HepG2 (cell line): ENCODE measurements at regions not wholly inside any gene's neighbourhood (a gene's known extent, or its start where the extent isn't known, plus 50 kb on each side); places are given as distances from the start of the nearest gene placed in this dataset.

Source experiments
- ATAC-seq: fragments of 200-7000 bp; cut with Tn5 transposase; 3 replicates; pipeline ENCODE4 v1.9.1; 2020; ENCODE audit warnings: mild to moderate bottlenecking, moderate library complexity
- BruUV-seq: library from RNA; stranded (reverse); fragments of 400-500 nt; replicated peaks from 2 replicates; lab custom pipeline; 2021; lab: Mats Ljungman, UMichigan
- CTCF ChIA-PET: fragments of 300-600 bp; formaldehyde crosslinking; extraction: SDS; loops from one replicate; lab custom pipeline; 2021; ENCODE audit warnings: low total read pairs, inconsistent platforms, low intra/inter-chr PET ratio; lab: Yijun Ruan, JAX
- POLR2A ChIA-PET: fragments of 350-600 bp; sonication (Branson Sonifier 250); formaldehyde crosslinking; loops from one replicate; lab custom pipeline; 2020; ENCODE audit warnings: antibody characterized with exemption, inconsistent platforms; lab: Yijun Ruan, JAX
- DNase-seq: peaks from one replicate; pipeline ENCODE4 v3.0.0-alpha.2; 2015; ENCODE audit warnings: low spot score
- FAIRE-seq: peaks from 3 replicates; lab custom pipeline; 2011; peaks lifted over from hg19 to GRCh38; lab: Jason Lieb, UNC
- H2AFZ ChIP-seq: one replicate; pipeline ENCODE4 v1.6.1; 2011; ENCODE audit warnings: low read length, inconsistent platforms
- H3K27ac ChIP-seq: fragments of 300-600 bp; 3 replicates; pipeline ENCODE4 v1.8.0; 2011; ENCODE audit warnings: mixed run types, mild to moderate bottlenecking, mixed read lengths, low read length, inconsistent platforms; ENCODE audit not compliant: insufficient read depth; ENCODE audit errors: extremely low read length
- H3K27me3 ChIP-seq, 2 experiments: fragments of 200-600 bp in 1 of 2; 2 replicates in 1 of 2; 3 replicates in 1 of 2; pipeline versions ENCODE4 v1.6.0 to v1.8.0; 2011; ENCODE audit warnings: low read length in 2 of 2, mild to moderate bottlenecking in 2 of 2, moderate library complexity in 2 of 2, inconsistent platforms in 1 of 2; ENCODE audit not compliant: insufficient read depth in 2 of 2, control insufficient read depth in 1 of 2
- H3K36me3 ChIP-seq, 2 experiments: fragments of 200-600 bp in 1 of 2; replicated peaks in 1 of 2; 2 replicates in 1 of 2; 3 replicates in 1 of 2; pipeline versions ENCODE4 v1.5.1 to v1.8.0; 2011; ENCODE audit warnings: low read length in 2 of 2, inconsistent platforms in 1 of 2; ENCODE audit not compliant: insufficient read depth in 2 of 2, control insufficient read depth in 1 of 2
- H3K4me1 ChIP-seq: 2 replicates; pipeline ENCODE4 v1.5.1; 2012; ENCODE audit warnings: low read length, inconsistent platforms; ENCODE audit not compliant: insufficient read depth
- H3K4me2 ChIP-seq: 2 replicates; pipeline ENCODE4 v1.6.0; 2011; ENCODE audit warnings: low read depth, low read length, inconsistent platforms
- H3K4me3 ChIP-seq, 3 experiments: fragments of 200-600 bp in 1 of 3; sonication (generic), shearing (Covaris generic) in 1 of 3; replicated peaks in 1 of 3; 2 replicates each; pipeline ENCODE4 v1.5.1; 2011 to 2016; ENCODE audit warnings: low read length in 3 of 3, inconsistent platforms in 2 of 3, low read depth in 2 of 3, mild to moderate bottlenecking in 2 of 3, control low read depth in 1 of 3, mixed read lengths in 1 of 3; ENCODE audit not compliant: insufficient read depth in 1 of 3
- H3K79me2 ChIP-seq: one replicate; pipeline ENCODE4 v1.6.1; 2011; ENCODE audit warnings: low read length, inconsistent platforms; ENCODE audit not compliant: insufficient read depth
- H3K9ac ChIP-seq: 2 replicates; pipeline ENCODE4 v1.6.0; 2011; ENCODE audit warnings: mild to moderate bottlenecking, low read depth, low read length, inconsistent platforms; ENCODE audit not compliant: insufficient read depth
- H3K9me3 ChIP-seq: 2 replicates; pipeline ENCODE4 v1.5.1; 2012; ENCODE audit warnings: mild to moderate bottlenecking, low read length
- H4K20me1 ChIP-seq: 2 replicates; pipeline ENCODE4 v1.6.0; 2011; ENCODE audit warnings: inconsistent platforms, mild to moderate bottlenecking, low read length, moderate library complexity; ENCODE audit not compliant: insufficient read depth
- GATAD2A ChIP-seq: IDR thresholded peaks from 2 replicates; pipeline ENCODE4 v1.6.1; 2016
- HINFP ChIP-seq: sonication (generic); formaldehyde crosslinking; IDR thresholded peaks from 2 replicates; pipeline ENCODE4 v1.4.0; 2020; ENCODE audit warnings: low read depth, mild to moderate bottlenecking, missing genetic modification reagents
- HMGXB3 ChIP-seq: sonication (generic); formaldehyde crosslinking; IDR thresholded peaks from 2 replicates; pipeline ENCODE4 v1.4.0; 2020; ENCODE audit warnings: missing genetic modification reagents, borderline replicate concordance
- NR2F1 ChIP-seq, 2 experiments: fragments of 450-650 bp in 1 of 2; formaldehyde crosslinking in 1 of 2; IDR thresholded peaks; 2 replicates each; pipeline versions ENCODE4 v1.5.0 to v1.6.1; 2016 to 2020; ENCODE audit warnings: mild to moderate bottlenecking in 1 of 2, missing compliant biosample characterization in 1 of 2, missing genetic modification reagents in 1 of 2, moderate library complexity in 1 of 2
- RARA ChIP-seq: IDR thresholded peaks from 2 replicates; pipeline ENCODE4 v1.6.1; 2016; ENCODE audit warnings: missing genetic modification reagents, missing compliant biosample characterization
- SIN3B ChIP-seq: fragments of 150-350 bp; IDR thresholded peaks from 2 replicates; pipeline ENCODE4 v1.6.1; 2014; ENCODE audit warnings: low read length
- SSRP1 ChIP-seq: IDR thresholded peaks from 2 replicates; pipeline ENCODE4 v1.6.1; 2016; ENCODE audit warnings: control low read depth
- TAF1 ChIP-seq: sonication (generic); formaldehyde crosslinking; IDR thresholded peaks from 2 replicates; pipeline ENCODE4 v1.4.0; 2020; ENCODE audit warnings: missing genetic modification reagents
- ZKSCAN8 ChIP-seq: IDR thresholded peaks from 2 replicates; pipeline ENCODE4 v1.6.1; 2016; ENCODE audit warnings: borderline replicate concordance, missing genetic modification reagents, missing compliant biosample characterization
- WGBS: methylation state at CpG from one replicate; pipeline ENCODE4 v1.1.6; 2017; ENCODE audit warnings: low lambda C conversion rate; 5-methylcytosine and 5-hydroxymethylcytosine counted together
- in situ Hi-C: cut with HindIII; loops from 2 replicates; pipeline ENCODE4 v1.10.0; 2017; ENCODE audit warnings: low pct_unique_long_range_greater_than_20kb; ENCODE audit not compliant: extremely low pct_ligation_motif_present
- intact Hi-C: fragments of 100-400 bp; cut with micrococcal nuclease; formaldehyde crosslinking; loops from one replicate; pipeline ENCODE4 v1.10.0; 2022; ENCODE audit not compliant: unreplicated experiment

GRCh38 chr16:86939609-86940008, 361.3 kb downstream of the FOXL1 start:
- 48% methylated on average over 2 of the region's 2 CpGs for WGBS
- ATAC-seq: no peak
- Histone ChIP-seq H3K4me2 (no peak overlapping the region), H3K36me3 (no peaks in the 10 kb centered on the region), H2AFZ (no peak overlapping the region), H3K79me2 (no peaks in the 10 kb centered on the region), H3K9me3 (peaks cover 8% of the 10 kb centered on the region), H3K4me1 (no peaks in the 10 kb centered on the region), H4K20me1 (no peaks in the 10 kb centered on the region), H3K27ac (no peak overlapping the region), H3K4me3 (no peak overlapping the region), H3K27me3 (peaks cover 0 to 26% of the 10 kb centered on the region in 2 experiments; a peak in 2 of 5 replicates), H3K9ac (no peak overlapping the region)
- no peak for DNase-seq
- ChIA-PET CTCF (no interaction called here), POLR2A (no interaction called here)
- no peak for FAIRE-seq
- in situ Hi-C loops (no loop called here), intact Hi-C loops (no loop called here)
- no TSS peak for BruUV-seq
- no peak for TF ChIP-seq SIN3B
- TF ChIP-seq HMGXB3 (CRISPR knock-in tag): no peak
- no peak for TF ChIP-seq RARA (CRISPR knock-in tag)
- TF ChIP-seq ZKSCAN8 (CRISPR knock-in tag): no peak
- TF ChIP-seq NR2F1 (CRISPR knock-in tag; IDR thresholded peaks at IDR 0.05): no peak
- TF ChIP-seq SSRP1: no peak
- TF ChIP-seq HINFP: no peak
- no peak for TF ChIP-seq TAF1
- TF ChIP-seq GATAD2A: no peak
